ENCODE measurements at regions not wholly inside any gene's neighbourhood (a gene's known extent, or its start where the extent isn't known, plus 50 kb on each side); places are given as distances from the start of the nearest gene placed in this dataset.

DNA sequence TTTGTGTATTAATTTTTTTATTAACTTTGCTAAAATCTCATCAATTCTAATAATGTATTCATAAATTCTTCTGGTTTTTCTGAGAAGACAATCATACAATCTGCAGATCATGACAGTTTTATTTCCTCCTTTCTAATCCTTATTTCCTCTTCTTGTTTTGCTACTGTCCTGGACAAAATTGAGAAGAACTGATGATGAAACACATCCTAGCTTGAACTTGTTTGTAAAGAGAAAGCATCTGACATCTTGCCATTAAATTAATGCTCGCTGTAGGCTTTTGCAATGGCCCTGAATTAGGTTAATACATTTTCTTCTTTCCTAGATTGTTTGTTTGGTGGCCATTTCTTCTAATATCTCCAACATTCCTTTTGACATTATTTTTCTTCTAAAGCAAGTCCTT lies 110.9 kb upstream of the TPM1 start:
- ChIA-PET POLR2A (ENCODE audit: low non-redundant PET) (no interaction called here), CTCF (no interaction called here)
- no peak for TF ChIP-seq EZH2 (IDR thresholded peaks at IDR 0.05; ENCODE audit: borderline replicate concordance, low read depth, low read length, poor library complexity, severe bottlenecking)
- TF ChIP-seq, protein P1, sequence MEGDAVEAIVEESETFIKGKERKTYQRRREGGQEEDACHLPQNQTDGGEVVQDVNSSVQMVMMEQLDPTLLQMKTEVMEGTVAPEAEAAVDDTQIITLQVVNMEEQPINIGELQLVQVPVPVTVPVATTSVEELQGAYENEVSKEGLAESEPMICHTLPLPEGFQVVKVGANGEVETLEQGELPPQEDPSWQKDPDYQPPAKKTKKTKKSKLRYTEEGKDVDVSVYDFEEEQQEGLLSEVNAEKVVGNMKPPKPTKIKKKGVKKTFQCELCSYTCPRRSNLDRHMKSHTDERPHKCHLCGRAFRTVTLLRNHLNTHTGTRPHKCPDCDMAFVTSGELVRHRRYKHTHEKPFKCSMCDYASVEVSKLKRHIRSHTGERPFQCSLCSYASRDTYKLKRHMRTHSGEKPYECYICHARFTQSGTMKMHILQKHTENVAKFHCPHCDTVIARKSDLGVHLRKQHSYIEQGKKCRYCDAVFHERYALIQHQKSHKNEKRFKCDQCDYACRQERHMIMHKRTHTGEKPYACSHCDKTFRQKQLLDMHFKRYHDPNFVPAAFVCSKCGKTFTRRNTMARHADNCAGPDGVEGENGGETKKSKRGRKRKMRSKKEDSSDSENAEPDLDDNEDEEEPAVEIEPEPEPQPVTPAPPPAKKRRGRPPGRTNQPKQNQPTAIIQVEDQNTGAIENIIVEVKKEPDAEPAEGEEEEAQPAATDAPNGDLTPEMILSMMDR (conservative IDR thresholded peaks at IDR 0.05; ENCODE audit: low read depth, low read length): no peak
- Histone ChIP-seq H3K4me1 (ENCODE audit: insufficient read depth, low read length, poor library complexity, severe bottlenecking) (peaks cover 4% of the 10 kb centered on the region), H3K9me3 (ENCODE audit: low read depth, low read length, poor library complexity, severe bottlenecking) (no peaks in the 10 kb centered on the region), H3K27ac (ENCODE audit: low read depth, low read length, poor library complexity, severe bottlenecking) (no peak overlapping the region), H3K27me3 (replicated peaks; ENCODE audit: insufficient read depth, low read depth, low read length, poor library complexity) (no peaks in the 10 kb centered on the region), H3K36me3 (ENCODE audit: insufficient read depth, low read length, poor library complexity, severe bottlenecking) (no peaks in the 10 kb centered on the region), H3K4me3 (ENCODE audit: low read depth, low read length, poor library complexity, severe bottlenecking) (no peak overlapping the region)
- intact Hi-C loops (cut with micrococcal nuclease; ENCODE audit: unreplicated experiment): no loop called here
- peak; percentile 20 for DNase-seq (ENCODE audit: low spot score)
- no TSS peak for BruUV-seq (replicated peaks)

DNA sequence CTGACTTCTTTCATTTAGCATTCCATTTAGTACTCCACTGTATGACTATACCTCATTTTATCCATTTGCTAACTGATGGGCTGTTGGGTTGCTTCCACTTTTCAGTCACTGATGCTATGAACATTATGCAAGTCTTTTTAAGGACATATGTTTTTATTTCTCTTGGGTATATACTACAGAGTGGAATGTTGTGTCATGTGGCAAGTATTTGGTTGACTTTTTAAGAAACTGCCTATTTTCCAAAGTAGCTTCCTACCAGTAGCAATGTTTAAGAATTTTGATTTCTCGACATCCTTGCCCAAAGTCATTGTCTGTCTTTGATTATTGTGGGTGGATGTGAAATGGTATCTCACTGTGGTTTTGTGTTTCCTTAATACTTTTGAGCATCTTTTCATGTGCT lies 110.1 kb upstream of the TPM1 start:
- peaks cover 4% of the 10 kb centered on the region for H3K4me1 ChIP-seq (ENCODE audit: insufficient read depth, low read length, poor library complexity, severe bottlenecking)
- TF ChIP-seq EZH2 (IDR thresholded peaks at IDR 0.05; ENCODE audit: borderline replicate concordance, low read depth, low read length, poor library complexity, severe bottlenecking): no peak
- TF ChIP-seq, protein P1 (conservative IDR thresholded peaks at IDR 0.05; ENCODE audit: low read depth, low read length): no peak
- no TSS peak for BruUV-seq (replicated peaks)
- no peaks in the 10 kb centered on the region for H3K27me3 ChIP-seq (replicated peaks; ENCODE audit: insufficient read depth, low read depth, low read length, poor library complexity)
- ChIA-PET POLR2A (ENCODE audit: low non-redundant PET) (no interaction called here), CTCF (no interaction called here)
- no peak for DNase-seq (ENCODE audit: low spot score)
- no peak overlapping the region for H3K4me3 ChIP-seq (ENCODE audit: low read depth, low read length, poor library complexity, severe bottlenecking)
- no peak overlapping the region for H3K27ac ChIP-seq (ENCODE audit: low read depth, low read length, poor library complexity, severe bottlenecking)
- H3K36me3 ChIP-seq (ENCODE audit: insufficient read depth, low read length, poor library complexity, severe bottlenecking): no peaks in the 10 kb centered on the region
- intact Hi-C loops (cut with micrococcal nuclease; ENCODE audit: unreplicated experiment): no loop called here
- H3K9me3 ChIP-seq (ENCODE audit: low read depth, low read length, poor library complexity, severe bottlenecking): no peaks in the 10 kb centered on the region

DNA sequence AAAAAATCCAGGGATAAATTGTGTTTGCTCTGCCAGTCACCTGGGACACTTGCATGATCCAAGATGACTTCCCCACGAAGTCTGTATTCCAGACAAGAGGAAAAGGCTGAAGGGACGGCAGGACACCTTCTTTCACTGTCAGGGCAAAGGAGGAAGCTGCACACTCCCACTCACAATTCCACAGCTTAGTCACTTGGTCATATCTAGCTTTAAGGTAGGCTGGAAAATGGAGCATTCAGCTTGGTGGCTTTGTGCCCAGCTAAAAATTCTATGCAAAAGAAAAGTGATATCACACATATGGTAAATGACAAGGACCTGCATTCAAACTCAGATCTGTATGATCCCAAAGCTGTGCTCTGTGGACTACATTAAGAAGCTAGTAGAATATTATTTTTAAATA lies 109.2 kb upstream of the TPM1 start:
- CTCF ChIA-PET: interaction anchor here (0.6 kb wide), 1 partner anchor 325 kb away, joined by 6 read pairs; no protein-coding TSS in a partner anchor
- no peaks in the 10 kb centered on the region for H3K27me3 ChIP-seq (replicated peaks; ENCODE audit: insufficient read depth, low read depth, low read length, poor library complexity)
- intact Hi-C loops (cut with micrococcal nuclease; ENCODE audit: unreplicated experiment): no loop called here
- H3K27ac ChIP-seq (ENCODE audit: low read depth, low read length, poor library complexity, severe bottlenecking): no peak overlapping the region
- peaks cover 4% of the 10 kb centered on the region for H3K4me1 ChIP-seq (ENCODE audit: insufficient read depth, low read length, poor library complexity, severe bottlenecking)
- POLR2A ChIA-PET (ENCODE audit: low non-redundant PET): no interaction called here
- DNase-seq (ENCODE audit: low spot score): no peak
- H3K9me3 ChIP-seq (ENCODE audit: low read depth, low read length, poor library complexity, severe bottlenecking): no peaks in the 10 kb centered on the region
- no peak overlapping the region for H3K4me3 ChIP-seq (ENCODE audit: low read depth, low read length, poor library complexity, severe bottlenecking)
- no peak for TF ChIP-seq EZH2 (IDR thresholded peaks at IDR 0.05; ENCODE audit: borderline replicate concordance, low read depth, low read length, poor library complexity, severe bottlenecking)
- TF ChIP-seq, protein P1 (conservative IDR thresholded peaks at IDR 0.05; ENCODE audit: low read depth, low read length): no peak
- no peaks in the 10 kb centered on the region for H3K36me3 ChIP-seq (ENCODE audit: insufficient read depth, low read length, poor library complexity, severe bottlenecking)
- BruUV-seq (replicated peaks): no TSS peak

Measured in A673 (cell line).